GM21529 (cell line): ENCODE measurements at regions not wholly inside any gene's neighbourhood (a gene's known extent, or its start where the extent isn't known, plus 50 kb on each side); places are given as distances from the start of the nearest gene placed in this dataset.
"Not testable (repeated sequence)": the region's sequence is repeated elsewhere in the genome, so short reads cannot be mapped to it uniquely, and the experiment has no call there.

Experiments
- ATAC-seq: cut with Tn5 transposase; IDR thresholded peaks from one replicate; pipeline ENCODE4 v1.9.1; 2021; ENCODE audit not compliant: unreplicated experiment

GRCh38 chr7:79782906-79783305, 329.4 kb upstream of the MAGI2 start:
- ATAC-seq = no peak

- ATAC-seq = no peak
Observed at GRCh38 chr7:79782256-79782655, 328.8 kb upstream of the MAGI2 start.

GRCh38 chr7:79781716-79782115, 328.2 kb upstream of the MAGI2 start:
- no peak for ATAC-seq

DNA sequence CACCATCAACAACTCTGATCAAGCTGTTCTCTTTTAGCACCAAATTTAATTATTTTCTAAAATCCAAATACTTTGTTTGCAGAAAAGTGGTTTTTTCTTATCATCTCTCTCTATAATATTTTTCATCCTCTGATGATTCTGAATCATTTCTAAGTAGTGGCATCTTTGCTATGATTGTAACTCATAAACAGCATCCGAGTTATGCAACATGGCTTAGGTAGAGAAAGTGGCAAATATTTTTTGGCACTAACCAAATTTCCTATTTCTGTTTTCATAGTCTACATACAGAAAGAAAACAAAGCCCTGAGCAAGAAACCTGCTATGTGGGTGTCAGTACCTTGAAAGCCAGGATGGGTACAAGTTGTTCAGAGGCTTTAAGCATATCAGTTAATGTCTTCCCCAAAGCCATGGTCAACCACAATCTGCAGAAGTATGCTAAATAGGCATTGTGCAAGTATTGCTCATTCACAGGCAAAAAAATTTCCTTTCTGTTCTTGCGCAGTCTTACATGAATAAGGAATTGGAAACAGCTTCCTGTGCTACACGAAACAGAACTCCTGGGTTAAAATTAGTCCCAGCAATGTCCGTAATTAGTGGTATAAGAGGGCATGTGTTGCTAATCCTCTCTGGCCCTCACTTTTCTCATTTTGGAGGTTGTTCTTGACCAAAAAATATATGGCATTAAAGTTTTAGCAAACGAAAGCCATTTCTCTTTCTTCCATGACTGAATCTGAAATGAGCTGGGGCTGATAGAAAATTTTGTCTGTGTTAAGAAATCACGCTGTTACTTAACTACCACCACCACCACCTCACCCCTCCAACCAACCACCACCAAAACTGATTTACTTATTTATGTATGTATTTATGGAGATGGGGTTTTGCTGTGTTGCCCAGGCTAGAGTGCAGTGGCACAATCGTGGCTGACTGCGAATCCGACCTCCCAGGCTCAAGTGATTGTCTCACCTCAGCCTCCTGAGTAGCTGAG, 325.6 kb upstream of the MAGI2 start:
- no peak for ATAC-seq

- no peak for ATAC-seq
Observed at GRCh38 chr7:79775911-79776310, 322.4 kb upstream of the MAGI2 start.

DNA sequence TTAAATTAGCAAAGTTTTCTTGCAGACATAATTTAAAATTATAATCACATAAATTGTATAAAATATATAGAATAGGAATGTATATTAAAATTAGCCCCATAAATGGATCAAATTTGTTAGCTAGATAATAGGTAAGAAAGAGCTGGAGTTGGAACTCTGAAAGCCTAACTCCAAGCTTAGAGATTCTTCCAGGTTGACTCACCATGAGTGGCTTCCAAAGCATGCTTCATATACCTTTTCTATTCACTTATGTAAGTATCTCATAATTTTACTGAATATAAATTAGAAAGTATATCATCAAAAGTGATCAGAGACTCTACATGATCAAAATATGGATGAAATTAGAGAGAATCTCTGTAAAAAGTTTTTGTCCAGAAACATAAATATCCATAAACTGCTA, 320.7 kb upstream of the MAGI2 start:
- ATAC-seq = no peak

GRCh38 chr7:79770970-79771369, 317.5 kb upstream of the MAGI2 start:
- ATAC-seq = no peak

- ATAC-seq = no peak
Observed at GRCh38 chr7:79770063-79770462, 316.6 kb upstream of the MAGI2 start.

- ATAC-seq = not testable (repeated sequence)
Observed at GRCh38 chr7:79767876-79768560, 314.6 kb upstream of the MAGI2 start.

DNA sequence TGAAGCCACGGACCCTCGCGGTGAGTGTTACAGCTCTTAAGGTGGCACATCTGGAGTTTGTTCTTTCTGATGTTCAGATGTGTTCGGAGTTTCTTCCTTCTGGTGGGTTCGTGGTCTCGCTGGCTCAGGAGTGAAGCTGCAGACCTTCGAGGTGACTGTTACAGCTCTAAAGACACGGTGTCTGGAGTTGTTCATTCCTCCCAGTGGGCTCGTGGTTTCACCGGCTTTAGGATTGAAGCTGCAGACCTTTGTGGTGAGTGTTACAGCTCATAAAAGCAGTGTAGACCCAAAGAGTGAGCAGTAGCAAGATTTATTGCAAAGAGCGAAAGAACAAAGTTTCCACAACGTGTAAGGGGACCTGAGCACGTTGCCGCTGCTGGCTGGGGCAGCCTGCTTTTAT, 313.7 kb upstream of the MAGI2 start:
- ATAC-seq = not testable (repeated sequence)

GRCh38 chr7:79761876-79762429, 308.5 kb upstream of the MAGI2 start:
- no peak for ATAC-seq

DNA sequence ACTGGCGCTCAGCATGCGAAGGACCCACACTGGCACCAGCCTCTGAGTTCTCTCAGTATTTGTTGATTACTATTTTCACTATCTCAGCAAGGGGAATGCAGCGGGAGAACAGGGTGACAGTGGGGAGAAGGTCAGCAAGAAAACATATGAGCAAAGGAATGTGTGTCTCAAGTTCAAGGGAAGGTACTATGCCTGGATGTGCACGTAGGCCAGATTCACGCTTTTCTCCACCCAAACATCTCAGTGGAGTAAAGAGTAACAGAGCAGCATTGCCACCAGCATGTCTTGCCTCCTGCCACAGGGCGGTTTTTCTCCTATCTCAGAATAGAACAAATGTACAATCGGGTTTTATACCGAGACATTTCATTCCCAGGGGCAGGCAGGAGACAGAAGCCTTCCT, 297.5 kb upstream of the MAGI2 start:
- ATAC-seq = not testable (repeated sequence)

GRCh38 chr7:79749856-79750255, 296.4 kb upstream of the MAGI2 start:
- no peak for ATAC-seq

DNA sequence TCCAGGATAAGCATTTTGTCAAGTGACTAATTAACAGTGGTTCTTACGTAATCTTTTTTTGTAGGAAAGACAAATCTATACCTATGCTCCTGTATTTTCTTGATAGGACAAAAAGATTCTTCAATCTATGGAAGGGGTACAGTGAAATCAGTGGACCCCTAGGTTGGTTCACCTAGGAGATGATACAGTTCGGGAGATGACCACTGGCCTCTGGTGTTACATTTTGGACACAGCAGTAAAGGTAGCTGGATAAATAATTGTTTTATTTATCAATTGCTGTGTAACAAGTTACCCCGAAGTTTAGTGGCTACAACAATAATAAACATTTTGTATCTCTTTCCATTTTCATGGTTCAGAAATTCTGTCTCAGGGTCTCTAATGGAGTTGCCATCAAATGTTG, 288.2 kb upstream of the MAGI2 start:
- no peak for ATAC-seq

DNA sequence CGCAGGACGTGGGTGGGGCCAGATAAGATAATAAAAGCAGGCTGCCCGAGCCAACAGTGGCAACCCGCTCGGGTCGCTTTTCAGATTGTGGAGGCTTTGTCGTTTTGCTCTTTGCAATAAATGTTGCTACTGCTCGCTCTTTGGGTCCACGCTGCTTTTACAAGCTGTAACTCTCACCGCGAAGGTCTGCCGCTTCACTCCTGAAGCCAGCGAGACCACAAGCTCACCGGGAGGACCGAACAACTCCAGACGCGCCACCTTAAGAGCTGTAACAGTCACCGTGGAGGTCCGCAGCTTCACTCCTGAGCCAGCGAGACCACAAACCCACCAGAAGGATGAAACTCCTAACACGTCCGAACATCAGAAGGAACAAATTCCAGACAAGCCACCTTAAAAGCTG, 286.6 kb upstream of the MAGI2 start:
- no peak for ATAC-seq

DNA sequence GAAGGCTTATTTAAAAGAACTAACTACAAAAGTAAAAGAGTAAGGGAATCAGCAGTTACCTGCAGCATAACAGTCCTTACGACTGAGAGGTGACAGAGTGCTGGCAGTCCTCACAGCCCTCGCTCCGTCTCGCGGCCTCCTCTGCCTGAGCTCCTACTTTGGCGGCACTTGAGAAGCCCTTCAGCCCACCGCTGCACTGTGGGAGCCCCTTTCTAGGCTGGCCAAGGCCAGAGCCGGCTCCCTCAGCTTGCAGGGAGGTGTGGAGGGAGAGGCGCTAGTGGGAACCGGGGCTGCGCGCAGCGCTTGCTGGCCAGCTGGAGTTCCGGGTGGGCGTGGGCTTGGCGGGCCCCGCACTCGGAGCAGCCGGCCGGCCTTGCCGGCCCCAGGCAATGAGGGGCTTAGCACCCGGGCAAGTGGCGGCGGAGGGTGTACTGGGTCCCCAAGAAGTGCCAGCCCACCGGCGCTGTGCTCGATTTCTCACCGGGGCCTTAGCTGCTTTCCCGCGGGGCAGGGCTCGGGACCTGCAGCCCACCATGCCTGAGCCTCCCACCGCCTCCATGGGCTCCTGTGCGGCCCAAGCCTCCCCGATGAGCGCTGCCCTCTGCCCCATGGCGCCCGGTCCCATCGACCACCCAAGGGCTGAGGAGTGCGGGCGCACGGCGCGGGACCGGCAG, 285.7 kb upstream of the MAGI2 start:
- ATAC-seq = not testable (repeated sequence)

- no peak for ATAC-seq
Observed at GRCh38 chr7:79736418-79736817, 283.0 kb upstream of the MAGI2 start.

GRCh38 chr7:79735012-79735411, 281.5 kb upstream of the MAGI2 start:
- ATAC-seq = no peak

DNA sequence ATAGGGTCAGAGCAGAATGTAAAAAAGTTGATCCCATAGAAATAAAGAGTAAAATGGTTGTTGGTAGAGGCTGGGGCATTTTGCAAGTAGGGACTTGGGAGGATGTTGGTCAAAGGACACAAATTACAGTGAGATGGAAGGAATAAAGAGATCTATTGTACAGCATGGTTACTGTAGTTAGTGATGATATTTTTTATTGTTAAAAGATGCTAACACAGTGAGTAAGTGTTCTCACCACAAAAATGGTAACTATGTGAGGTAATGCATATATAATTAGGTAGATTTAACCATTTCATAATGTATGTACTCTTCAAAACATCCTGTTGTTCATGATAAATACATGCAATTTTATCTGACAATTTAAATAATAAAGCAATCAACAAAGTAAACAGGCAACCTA, 280.7 kb upstream of the MAGI2 start:
- ATAC-seq = no peak

DNA sequence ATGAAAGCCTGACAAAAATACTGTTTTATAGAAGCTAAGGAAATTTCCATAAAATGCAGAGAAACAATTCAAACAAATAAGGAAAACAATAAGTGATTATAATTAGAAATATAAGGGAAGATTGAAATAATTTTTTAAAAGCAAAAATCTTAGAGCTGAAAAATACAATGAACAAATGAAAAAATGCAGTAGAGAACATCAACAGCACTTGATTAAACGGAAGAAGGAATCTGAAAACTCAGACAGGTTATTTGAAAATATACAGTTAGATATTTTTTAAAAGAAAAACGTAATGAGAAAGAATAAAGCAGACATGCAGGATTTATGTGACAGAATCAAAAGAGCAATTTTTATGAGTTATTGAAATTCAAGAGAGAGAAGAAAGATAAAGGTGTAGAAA, 279.1 kb upstream of the MAGI2 start:
- ATAC-seq = no peak

DNA sequence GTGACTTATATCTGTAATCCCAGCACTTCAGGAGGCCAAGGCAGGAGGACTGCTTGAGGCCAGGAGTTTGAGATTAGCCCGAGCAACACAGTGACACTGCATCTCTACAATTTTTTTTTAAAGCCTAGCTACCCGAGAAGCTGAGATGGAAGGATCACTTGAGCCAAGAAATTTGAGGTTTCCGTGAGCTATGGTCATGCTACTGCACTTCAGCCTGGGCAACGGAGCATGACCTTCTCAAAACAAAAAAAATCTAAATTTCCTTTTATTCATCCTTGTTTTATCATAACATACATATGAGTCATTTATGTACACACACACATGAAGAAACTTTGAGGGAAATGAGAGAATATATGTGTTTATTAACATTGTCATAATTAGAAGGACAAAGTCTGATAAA, 277.5 kb upstream of the MAGI2 start:
- ATAC-seq = no peak
